T-helper 17 cell (primary cell): ENCODE measurements at regions not wholly inside any gene's neighbourhood (a gene's known extent, or its start where the extent isn't known, plus 50 kb on each side); places are given as distances from the start of the nearest gene placed in this dataset.
"Not testable (repeated sequence)": the region's sequence is repeated elsewhere in the genome, so short reads cannot be mapped to it uniquely, and the experiment has no call there.

Experiments
- ATAC-seq: fragments of 150-1000 bp; cut with Tn5 transposase; 2 replicates; pipeline ENCODE4 v1.10.0; 2021; ENCODE audit warnings: mild to moderate bottlenecking, moderate library complexity
- DNase-seq, 3 donors: peaks; one replicate each; pipeline versions ENCODE4 v3.0.0 to v3.0.0-alpha.2; 2020 to 2021
- H3K9me3 ChIP-seq: one replicate; pipeline ENCODE4 v1.7.0; 2013; ENCODE audit warnings: low read length, mild to moderate bottlenecking; ENCODE audit not compliant: control insufficient read depth, poor library complexity, severe bottlenecking
- H3K27ac Mint-ChIP-seq: one replicate; pipeline ENCODE4 v1.8.0; 2022; ENCODE audit warnings: mild to moderate bottlenecking, moderate library complexity, mixed read lengths
- H3K27me3 Mint-ChIP-seq: one replicate; pipeline ENCODE4 v1.8.0; 2022; ENCODE audit warnings: mixed read lengths
- H3K36me3 Mint-ChIP-seq: one replicate; pipeline ENCODE4 v1.8.0; 2022; ENCODE audit warnings: low read depth, mixed read lengths
- H3K4me1 Mint-ChIP-seq: one replicate; pipeline ENCODE4 v1.8.0; 2022; ENCODE audit warnings: mild to moderate bottlenecking, mixed read lengths
- H3K4me3 Mint-ChIP-seq: one replicate; pipeline ENCODE4 v1.8.0; 2022; ENCODE audit warnings: mild to moderate bottlenecking, moderate library complexity, mixed read lengths

DNA sequence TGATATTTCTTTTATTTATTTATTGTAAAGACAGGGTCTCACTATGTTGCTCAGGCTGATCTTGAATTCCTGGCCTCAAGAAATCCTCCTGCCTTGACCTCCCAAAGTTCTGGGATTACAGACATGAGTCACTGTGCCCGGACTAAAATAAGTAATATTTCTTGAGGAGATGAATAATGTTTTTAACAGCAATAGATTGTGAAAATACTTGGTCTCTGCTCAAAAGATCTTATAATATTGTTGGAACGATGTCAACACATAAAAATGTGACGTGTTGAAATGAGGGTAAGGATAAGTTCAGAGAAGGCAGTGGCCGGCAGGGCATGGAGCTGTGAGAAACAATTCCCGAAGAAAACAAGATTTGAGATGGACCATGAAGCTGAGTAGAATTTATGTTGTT, 178.7 kb downstream of the GJA1 start:
- no peaks in the 10 kb centered on the region for H3K9me3 ChIP-seq
- no peak overlapping the region for H3K4me3 Mint-ChIP-seq
- H3K27me3 Mint-ChIP-seq: peaks cover 5% of the 10 kb centered on the region
- DNase-seq: no peak
- no peaks in the 10 kb centered on the region for H3K4me1 Mint-ChIP-seq
- ATAC-seq: no peak
- no peaks in the 10 kb centered on the region for H3K36me3 Mint-ChIP-seq
- H3K27ac Mint-ChIP-seq: no peak overlapping the region

GRCh38 chr6:121615493-121615892, 180.0 kb downstream of the GJA1 start:
- no peak for DNase-seq
- no peaks in the 10 kb centered on the region for H3K4me1 Mint-ChIP-seq
- H3K27ac Mint-ChIP-seq: no peak overlapping the region
- H3K27me3 Mint-ChIP-seq: peaks cover 5% of the 10 kb centered on the region
- H3K4me3 Mint-ChIP-seq: no peak overlapping the region
- H3K36me3 Mint-ChIP-seq: no peaks in the 10 kb centered on the region
- ATAC-seq: no peak
- no peaks in the 10 kb centered on the region for H3K9me3 ChIP-seq

GRCh38 chr6:121616406-121616805, 181.0 kb downstream of the GJA1 start:
- no peak for DNase-seq

GRCh38 chr6:121617388-121617787, 181.9 kb downstream of the GJA1 start:
- H3K27ac Mint-ChIP-seq: no peak overlapping the region
- ATAC-seq (no peak), DNase-seq (no peak)
- H3K27me3 Mint-ChIP-seq: peaks cover 4% of the 10 kb centered on the region
- H3K36me3 Mint-ChIP-seq: no peaks in the 10 kb centered on the region
- H3K4me3 Mint-ChIP-seq: no peak overlapping the region
- H3K9me3 ChIP-seq: no peaks in the 10 kb centered on the region
- H3K4me1 Mint-ChIP-seq: no peaks in the 10 kb centered on the region

More at GRCh38 chr6:121616406-121616805, 181.0 kb downstream of the GJA1 start:
- H3K9me3 ChIP-seq: no peaks in the 10 kb centered on the region
- Mint-ChIP-seq H3K36me3 (no peaks in the 10 kb centered on the region), H3K4me3 (no peak overlapping the region), H3K27me3 (peaks cover 5% of the 10 kb centered on the region), H3K27ac (no peak overlapping the region), H3K4me1 (no peaks in the 10 kb centered on the region)
- no peak for ATAC-seq

DNA sequence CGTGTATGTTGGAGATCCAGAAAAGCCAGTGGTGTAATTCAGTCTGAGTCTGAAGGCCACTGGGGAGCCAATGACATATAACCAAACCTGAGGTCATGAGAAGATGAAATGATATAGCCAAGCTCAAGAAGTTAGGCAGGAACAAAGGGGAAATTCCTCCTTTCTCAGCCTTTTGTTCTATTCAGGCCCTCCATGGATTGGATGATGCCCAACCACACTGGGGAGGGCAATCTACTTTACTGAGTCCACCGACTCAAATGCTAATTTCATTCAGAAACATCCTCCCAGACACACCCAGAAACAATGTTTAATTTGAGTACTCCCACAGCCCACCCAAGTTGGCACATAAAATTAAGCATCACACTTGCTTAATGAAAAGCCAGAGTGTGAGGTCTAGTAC, 183.6 kb downstream of the GJA1 start:
- Mint-ChIP-seq H3K27me3 (no peaks in the 10 kb centered on the region), H3K36me3 (no peaks in the 10 kb centered on the region), H3K27ac (no peak overlapping the region), H3K4me1 (no peaks in the 10 kb centered on the region), H3K4me3 (no peak overlapping the region)
- ATAC-seq (no peak), DNase-seq (no peak)
- H3K9me3 ChIP-seq: no peaks in the 10 kb centered on the region

DNA sequence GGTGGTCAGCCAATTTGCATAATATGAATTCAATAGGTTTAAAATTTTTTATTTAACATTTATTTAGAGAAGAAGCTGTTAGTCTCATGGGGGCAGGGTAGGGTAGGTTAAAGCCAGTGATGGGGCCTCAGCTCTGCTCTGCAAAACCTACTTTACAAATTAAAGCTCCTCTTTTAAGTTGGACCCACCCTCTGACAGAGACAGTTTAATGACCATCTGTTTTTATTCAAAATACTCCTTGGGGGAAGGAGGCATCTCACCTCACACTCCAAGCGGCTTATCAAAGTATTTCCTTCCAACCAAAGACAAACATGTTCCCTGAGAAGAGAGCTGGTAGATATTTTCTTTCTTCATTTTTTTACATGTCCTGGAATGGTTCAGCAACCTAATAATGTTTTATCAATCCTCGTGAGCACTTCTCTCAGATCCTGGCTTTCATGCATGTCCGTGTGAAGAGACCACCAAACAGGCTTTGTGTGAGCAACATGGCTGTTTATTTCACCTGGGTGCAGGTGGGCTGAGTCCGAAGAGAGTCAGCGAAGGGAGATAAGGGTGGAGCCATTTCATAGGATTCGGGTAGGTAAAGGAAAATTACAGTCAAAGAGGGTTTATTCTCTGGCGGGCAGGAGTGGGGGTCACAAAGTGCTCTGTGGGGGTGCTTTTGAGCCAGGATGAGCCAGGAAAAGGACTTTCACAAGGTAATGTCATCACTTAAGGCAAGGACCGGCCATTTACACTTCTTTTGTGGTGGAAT, 184.7 kb downstream of the GJA1 start:
- no peak for ATAC-seq
- no peak for DNase-seq
- H3K9me3 ChIP-seq: no peaks in the 10 kb centered on the region

DNA sequence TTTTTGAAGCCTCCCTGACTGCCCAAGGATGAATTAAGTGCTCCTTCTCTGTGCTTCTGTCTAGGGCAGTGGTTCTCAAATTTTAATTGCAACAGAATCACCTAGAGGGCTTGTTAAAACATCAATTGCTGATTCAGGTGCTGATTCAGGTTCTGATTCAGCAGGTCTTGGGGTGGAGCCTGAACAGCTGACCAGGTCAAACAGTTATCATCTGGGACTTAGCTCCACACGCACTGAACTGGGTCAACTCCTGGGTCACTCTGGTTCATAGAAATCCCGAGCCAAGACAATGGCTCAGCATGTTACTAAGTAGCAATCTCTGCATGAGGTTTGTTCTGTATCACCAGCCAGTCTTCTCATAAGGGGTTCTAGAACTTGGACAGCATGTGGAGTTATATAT, 192.3 kb downstream of the GJA1 start:
- no peak for ATAC-seq
- H3K27ac Mint-ChIP-seq: no peak overlapping the region
- no peaks in the 10 kb centered on the region for H3K27me3 Mint-ChIP-seq
- H3K36me3 Mint-ChIP-seq: no peaks in the 10 kb centered on the region
- no peaks in the 10 kb centered on the region for H3K9me3 ChIP-seq
- DNase-seq: no peak
- H3K4me1 Mint-ChIP-seq: no peaks in the 10 kb centered on the region
- H3K4me3 Mint-ChIP-seq: no peak overlapping the region

More for the DNA sequence above, 184.7 kb downstream of the GJA1 start:
- Mint-ChIP-seq H3K36me3 (no peaks in the 10 kb centered on the region), H3K27me3 (no peaks in the 10 kb centered on the region), H3K27ac (no peak overlapping the region), H3K4me1 (no peaks in the 10 kb centered on the region), H3K4me3 (no peak overlapping the region)

- Mint-ChIP-seq H3K4me1 (no peaks in the 10 kb centered on the region), H3K27me3 (no peaks in the 10 kb centered on the region), H3K36me3 (no peaks in the 10 kb centered on the region), H3K4me3 (no peak overlapping the region), H3K27ac (no peak overlapping the region)
- DNase-seq (no peak), ATAC-seq (no peak)
- H3K9me3 ChIP-seq: no peaks in the 10 kb centered on the region
Observed at GRCh38 chr6:121630716-121631115, 195.3 kb downstream of the GJA1 start.

GRCh38 chr6:121631752-121632151, 196.3 kb downstream of the GJA1 start:
- not testable (repeated sequence) for H3K27ac Mint-ChIP-seq, H3K9me3 ChIP-seq, H3K36me3 Mint-ChIP-seq, H3K4me1 Mint-ChIP-seq, DNase-seq, ATAC-seq, H3K4me3 Mint-ChIP-seq, H3K27me3 Mint-ChIP-seq

GRCh38 chr6:121633309-121633708, 197.9 kb downstream of the GJA1 start:
- DNase-seq: no peak
- Mint-ChIP-seq H3K4me1 (no peaks in the 10 kb centered on the region), H3K27me3 (no peaks in the 10 kb centered on the region), H3K4me3 (no peak overlapping the region), H3K27ac (no peak overlapping the region), H3K36me3 (no peaks in the 10 kb centered on the region)
- H3K9me3 ChIP-seq: no peaks in the 10 kb centered on the region
- no peak for ATAC-seq

DNA sequence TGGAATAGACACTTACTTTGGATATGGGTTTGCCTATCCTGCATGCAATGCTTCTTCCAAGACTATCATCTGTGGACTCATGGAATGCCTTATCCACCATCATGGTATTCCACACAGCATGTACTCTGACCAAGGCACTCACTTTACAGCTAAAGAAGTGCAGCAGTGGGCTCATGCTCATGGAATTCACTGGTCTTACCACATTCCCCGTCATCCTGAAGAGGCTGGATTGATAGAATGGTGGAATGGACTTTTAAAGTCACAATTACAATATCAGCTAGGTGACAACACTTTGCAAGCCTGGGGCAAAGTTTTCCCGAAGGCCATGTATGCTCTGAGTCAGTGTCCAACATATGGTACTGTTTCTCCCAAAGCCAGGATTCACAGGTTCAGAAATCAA, 199.1 kb downstream of the GJA1 start:
- not testable (repeated sequence) for H3K4me3 Mint-ChIP-seq, DNase-seq, H3K36me3 Mint-ChIP-seq, H3K9me3 ChIP-seq, H3K27me3 Mint-ChIP-seq, H3K27ac Mint-ChIP-seq, ATAC-seq, H3K4me1 Mint-ChIP-seq

DNA sequence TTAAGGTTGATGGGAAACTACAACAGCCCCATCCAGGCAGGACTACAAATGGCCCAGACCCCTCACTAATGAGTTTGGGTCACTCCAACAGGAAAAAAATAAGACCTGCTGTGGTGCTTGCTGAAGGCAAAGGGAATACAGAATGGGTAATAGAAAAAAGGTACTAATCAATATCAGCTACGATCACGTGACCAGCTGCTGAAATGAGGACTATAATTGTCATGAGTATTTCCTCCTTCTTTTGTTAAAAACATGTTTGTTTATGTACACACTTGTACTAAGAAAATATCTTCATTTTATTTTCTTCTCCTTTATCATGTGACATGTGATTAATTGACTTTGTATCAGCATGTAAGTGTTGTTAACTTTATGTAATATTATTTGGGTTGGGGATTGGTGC, 199.9 kb downstream of the GJA1 start:
- H3K4me1 Mint-ChIP-seq: no peaks in the 10 kb centered on the region
- no peak for DNase-seq
- no peak for ATAC-seq
- no peaks in the 10 kb centered on the region for H3K9me3 ChIP-seq
- H3K27me3 Mint-ChIP-seq: no peaks in the 10 kb centered on the region
- H3K27ac Mint-ChIP-seq: no peak overlapping the region
- no peaks in the 10 kb centered on the region for H3K36me3 Mint-ChIP-seq
- no peak overlapping the region for H3K4me3 Mint-ChIP-seq

DNA sequence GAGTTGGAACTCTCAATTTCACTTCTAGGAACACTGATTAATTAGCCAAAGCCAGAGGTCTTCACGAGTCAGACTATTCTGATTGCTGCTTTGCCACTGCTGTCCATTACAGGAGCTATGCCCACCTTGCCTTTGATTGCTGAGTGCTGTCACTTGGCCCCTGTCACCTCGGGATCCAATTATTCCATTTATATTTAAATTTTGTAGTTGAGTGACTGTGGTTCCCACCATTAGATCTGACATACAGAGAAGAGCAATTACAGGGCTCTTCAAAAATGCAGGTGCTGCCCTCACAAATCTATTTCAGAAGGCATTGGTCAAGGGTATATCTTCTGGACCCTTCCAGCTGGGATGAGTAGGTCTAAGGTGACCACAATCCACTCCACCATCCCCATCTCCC, 200.8 kb downstream of the GJA1 start:
- H3K27ac Mint-ChIP-seq, DNase-seq: not testable (repeated sequence)

DNA sequence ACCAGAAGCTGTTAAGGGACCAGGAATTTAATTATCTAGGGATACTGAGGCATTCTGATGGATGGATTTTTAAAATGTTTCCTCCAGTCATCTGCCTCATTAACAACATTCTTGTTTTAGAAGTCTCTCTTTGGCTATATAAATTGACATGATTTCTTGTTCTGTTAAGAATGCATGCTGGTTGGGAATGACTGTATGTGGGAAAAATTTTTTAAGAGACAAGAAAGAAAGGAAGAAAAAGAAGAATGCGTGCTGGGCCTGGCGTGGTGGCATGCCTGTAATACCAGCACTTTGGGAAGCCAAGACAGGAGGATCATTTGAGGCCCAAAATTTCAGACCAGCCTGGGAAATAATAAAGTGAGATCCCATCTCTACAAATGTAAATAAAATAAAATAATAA, 203.6 kb downstream of the GJA1 start:
- Mint-ChIP-seq H3K27me3 (no peaks in the 10 kb centered on the region), H3K4me1 (no peaks in the 10 kb centered on the region), H3K36me3 (no peaks in the 10 kb centered on the region), H3K27ac (no peak overlapping the region), H3K4me3 (no peak overlapping the region)
- DNase-seq: no peak
- no peak for ATAC-seq
- no peaks in the 10 kb centered on the region for H3K9me3 ChIP-seq

More for the DNA sequence above, 200.8 kb downstream of the GJA1 start:
- H3K36me3 Mint-ChIP-seq, H3K4me3 Mint-ChIP-seq, H3K27me3 Mint-ChIP-seq, H3K4me1 Mint-ChIP-seq, H3K9me3 ChIP-seq, ATAC-seq: not testable (repeated sequence)
